MM.1S (cell line): ENCODE measurements at regions not wholly inside any gene's neighbourhood (a gene's known extent, or its start where the extent isn't known, plus 50 kb on each side); places are given as distances from the start of the nearest gene placed in this dataset.

Experiments
- CTCF ChIP-seq: fragments of 300-600 bp; sonication (generic); IDR thresholded peaks from 2 replicates; pipeline ENCODE4 v1.5.1; 2016; ENCODE audit warnings: antibody characterized with exemption, low read length, mixed read lengths
- EZH2phosphoT487 ChIP-seq: fragments of 300-600 bp; sonication (generic); IDR thresholded peaks from 2 replicates; pipeline ENCODE4 v1.6.1; 2018; ENCODE audit warnings: antibody characterized with exemption, low read length

GRCh38 chr10:23523251-23523650 is 84.4 kb downstream of the OTUD1 start:
- no peak for TF ChIP-seq CTCF
- TF ChIP-seq EZH2phosphoT487: no peak
